Middle frontal gyrus (tissue), 1 donor: ENCODE measurements at regions not wholly inside any gene's neighbourhood (a gene's known extent, or its start where the extent isn't known, plus 50 kb on each side); places are given as distances from the start of the nearest gene placed in this dataset.

Source experiments
- DNase-seq: peaks from one replicate; pipeline ENCODE4 v3.0.0-alpha.2; 2015; ENCODE audit warnings: low spot score; ENCODE audit errors: extremely low spot score

- DNase-seq: no peak
These were observed 409.1 kb upstream of the KAZN start for GRCh38 chr1:14189381-14189780.

- DNase-seq: no peak
These were observed 408.0 kb upstream of the KAZN start for GRCh38 chr1:14190508-14190907.

- DNase-seq: no peak
These were observed 404.0 kb upstream of the KAZN start for GRCh38 chr1:14194511-14194910.

- DNase-seq: no peak
These were observed 393.4 kb upstream of the KAZN start for GRCh38 chr1:14205066-14205465.

- DNase-seq: no peak
These were observed 383.3 kb upstream of the KAZN start for GRCh38 chr1:14215151-14215550.

- DNase-seq: no peak
These were observed 381.1 kb upstream of the KAZN start for GRCh38 chr1:14217384-14217783.

GRCh38 chr1:14220324-14220723 is 378.2 kb upstream of the KAZN start:
- no peak for DNase-seq

- no peak for DNase-seq
These were observed 377.7 kb upstream of the KAZN start for GRCh38 chr1:14220811-14221210.

- no peak for DNase-seq
These were observed 376.4 kb upstream of the KAZN start for GRCh38 chr1:14222086-14222485.

- no peak for DNase-seq
These were observed 369.8 kb upstream of the KAZN start for GRCh38 chr1:14228677-14229076.

- no peak for DNase-seq
These were observed 365.0 kb upstream of the KAZN start for GRCh38 chr1:14233510-14233909.

- no peak for DNase-seq
These were observed 362.4 kb upstream of the KAZN start for GRCh38 chr1:14236097-14236496.

- DNase-seq: no peak
These were observed 359.8 kb upstream of the KAZN start for GRCh38 chr1:14238472-14239307.

- no peak for DNase-seq
These were observed 358.2 kb upstream of the KAZN start for GRCh38 chr1:14240265-14240664.

- no peak for DNase-seq
These were observed 356.4 kb upstream of the KAZN start for GRCh38 chr1:14242123-14242522.

- no peak for DNase-seq
These were observed 355.6 kb upstream of the KAZN start for GRCh38 chr1:14242870-14243269.

GRCh38 chr1:14245954-14246353 is 352.5 kb upstream of the KAZN start:
- DNase-seq: no peak

GRCh38 chr1:14246471-14246870 is 352.0 kb upstream of the KAZN start:
- no peak for DNase-seq

GRCh38 chr1:14247666-14248065 is 350.8 kb upstream of the KAZN start:
- no peak for DNase-seq

GRCh38 chr1:14251871-14252270 is 346.6 kb upstream of the KAZN start:
- no peak for DNase-seq

- no peak for DNase-seq
These were observed 344.8 kb upstream of the KAZN start for GRCh38 chr1:14253676-14254075.

GRCh38 chr1:14254251-14254650 is 344.2 kb upstream of the KAZN start:
- no peak for DNase-seq

- no peak for DNase-seq
These were observed 343.3 kb upstream of the KAZN start for GRCh38 chr1:14255233-14255632.
